PC-3 (cell line): ENCODE measurements at regions not wholly inside any gene's neighbourhood (a gene's known extent, or its start where the extent isn't known, plus 50 kb on each side); places are given as distances from the start of the nearest gene placed in this dataset.

ENCODE experiments used
- CTCF ChIP-seq: fragments of 300-600 bp; sonication (generic); conservative IDR thresholded peaks from 2 replicates; pipeline ENCODE4 v1.5.1; 2017; ENCODE audit warnings: antibody characterized with exemption, low read depth, mild to moderate bottlenecking, low read length
- EZH2phosphoT487 ChIP-seq: fragments of 300-600 bp; sonication (generic); IDR thresholded peaks from 2 replicates; pipeline ENCODE4 v1.6.1; 2018; ENCODE audit warnings: mild to moderate bottlenecking, antibody characterized with exemption, low read length, borderline replicate concordance

GRCh38 chr12:60842181-60842580 lies 1246.4 kb downstream of the SLC16A7 start:
- no peak for TF ChIP-seq CTCF
- no peak for TF ChIP-seq EZH2phosphoT487
